ENCODE measurements at regions not wholly inside any gene's neighbourhood (a gene's known extent, or its start where the extent isn't known, plus 50 kb on each side); places are given as distances from the start of the nearest gene placed in this dataset.

DNA sequence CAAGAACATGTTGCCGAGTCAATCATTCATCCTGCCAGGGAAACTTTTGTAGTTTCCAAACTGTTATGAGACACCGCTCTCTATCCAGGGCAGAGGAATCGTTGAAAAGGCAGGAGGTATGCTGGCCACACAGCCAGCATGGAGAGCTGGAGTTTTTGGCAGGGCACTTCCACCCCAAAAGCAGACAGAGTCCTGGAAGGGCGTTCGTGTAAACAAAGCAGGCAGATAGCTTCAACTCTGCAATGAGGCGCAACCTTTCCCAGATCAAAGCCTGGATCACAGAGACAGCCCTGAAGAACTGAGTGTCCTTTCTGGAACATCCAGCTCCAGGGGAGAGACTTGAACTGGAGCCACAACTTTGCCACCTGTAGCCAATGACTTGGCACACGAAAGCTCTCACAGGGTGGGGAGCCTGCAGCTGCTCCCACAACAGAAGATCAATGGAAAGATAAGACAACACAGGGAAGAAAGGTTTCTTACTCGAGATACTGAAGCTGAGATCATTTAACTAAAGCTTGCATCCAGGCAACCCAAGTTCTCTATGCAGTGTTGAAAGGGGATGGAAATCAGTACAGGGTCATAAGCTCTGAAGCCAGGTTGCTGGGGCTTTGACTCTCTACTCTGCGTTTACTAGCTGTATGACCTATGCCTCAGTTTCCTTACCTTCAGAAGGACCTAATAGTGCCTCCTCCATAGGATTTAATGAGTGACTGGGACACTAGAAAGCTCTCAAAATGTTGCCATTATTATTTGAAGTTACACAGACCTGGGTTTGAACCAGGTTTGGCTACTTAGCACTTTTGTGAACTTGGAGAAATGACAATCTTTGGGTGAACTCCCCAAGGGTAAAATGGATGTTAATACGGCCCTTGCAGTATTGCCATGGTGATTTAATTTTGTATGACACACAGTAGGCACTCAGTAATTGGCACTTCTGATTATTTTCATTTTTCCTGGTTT is 434.8 kb upstream of the NPVF start:
- Histone ChIP-seq H3K4me1 (ENCODE audit: insufficient read depth, low read length, poor library complexity, severe bottlenecking) (no peaks in the 10 kb centered on the region), H3K79me2 (ENCODE audit: insufficient read depth, low read depth, low read length) (no peaks in the 10 kb centered on the region), H3K9me3 (ENCODE audit: low read length) (no peaks in the 10 kb centered on the region), H3K36me3 (ENCODE audit: insufficient read depth, low read length) (no peaks in the 10 kb centered on the region), H3K9me2 (ENCODE audit: insufficient read depth, low read length) (no peaks in the 10 kb centered on the region), H3K27ac (ENCODE audit: low read depth, low read length, poor library complexity, severe bottlenecking) (no peak overlapping the region), H2AFZ (ENCODE audit: low read length) (no peak overlapping the region), H4K20me1 (ENCODE audit: insufficient read depth, low read length) (no peaks in the 10 kb centered on the region), H3K4me2 (ENCODE audit: low read length) (no peak overlapping the region), H3K4me3 (ENCODE audit: low read depth, low read length, poor library complexity, severe bottlenecking) (no peak overlapping the region)
- intact Hi-C loops (cut with micrococcal nuclease; ENCODE audit: unreplicated experiment): no loop called here
- CTCF ChIA-PET (ENCODE audit: unreplicated experiment): no interaction called here
- POLR2A ChIA-PET: interaction anchor here (0.7 kb wide), 1 partner anchor 24 kb away, joined by 3 read pairs; no protein-coding TSS in a partner anchor
- DNase-seq (ENCODE audit: low spot score): no peak
- TF ChIP-seq, protein P1, sequence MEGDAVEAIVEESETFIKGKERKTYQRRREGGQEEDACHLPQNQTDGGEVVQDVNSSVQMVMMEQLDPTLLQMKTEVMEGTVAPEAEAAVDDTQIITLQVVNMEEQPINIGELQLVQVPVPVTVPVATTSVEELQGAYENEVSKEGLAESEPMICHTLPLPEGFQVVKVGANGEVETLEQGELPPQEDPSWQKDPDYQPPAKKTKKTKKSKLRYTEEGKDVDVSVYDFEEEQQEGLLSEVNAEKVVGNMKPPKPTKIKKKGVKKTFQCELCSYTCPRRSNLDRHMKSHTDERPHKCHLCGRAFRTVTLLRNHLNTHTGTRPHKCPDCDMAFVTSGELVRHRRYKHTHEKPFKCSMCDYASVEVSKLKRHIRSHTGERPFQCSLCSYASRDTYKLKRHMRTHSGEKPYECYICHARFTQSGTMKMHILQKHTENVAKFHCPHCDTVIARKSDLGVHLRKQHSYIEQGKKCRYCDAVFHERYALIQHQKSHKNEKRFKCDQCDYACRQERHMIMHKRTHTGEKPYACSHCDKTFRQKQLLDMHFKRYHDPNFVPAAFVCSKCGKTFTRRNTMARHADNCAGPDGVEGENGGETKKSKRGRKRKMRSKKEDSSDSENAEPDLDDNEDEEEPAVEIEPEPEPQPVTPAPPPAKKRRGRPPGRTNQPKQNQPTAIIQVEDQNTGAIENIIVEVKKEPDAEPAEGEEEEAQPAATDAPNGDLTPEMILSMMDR (conservative IDR thresholded peaks at IDR 0.05; ENCODE audit: low read length): no peak
- no peak for TF ChIP-seq EZH2phosphoT487 (IDR thresholded peaks at IDR 0.05; ENCODE audit: borderline replicate concordance, low read depth, low read length)
- no TSS peak for BruUV-seq (replicated peaks)

DNA sequence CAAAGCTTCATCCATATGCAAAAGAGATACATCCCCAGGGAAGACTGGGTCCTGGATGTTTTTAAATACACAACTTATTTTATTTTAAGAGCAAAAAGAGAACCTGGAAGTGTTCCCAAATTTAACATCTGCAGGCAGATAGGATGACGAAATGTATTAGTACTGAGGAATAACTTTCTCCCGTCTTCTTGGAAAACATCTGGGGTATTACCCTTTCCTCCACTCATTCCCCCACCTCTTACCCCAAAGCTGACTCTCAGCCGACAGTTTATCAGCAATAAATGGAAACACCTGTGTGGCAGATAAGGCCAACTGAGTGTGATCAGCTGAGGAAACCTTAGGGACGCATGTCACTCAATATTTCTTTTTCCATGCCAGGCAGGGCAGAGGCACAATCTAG is 435.6 kb upstream of the NPVF start:
- Histone ChIP-seq H3K9me2 (ENCODE audit: insufficient read depth, low read length) (no peaks in the 10 kb centered on the region), H3K4me2 (ENCODE audit: low read length) (no peak overlapping the region), H2AFZ (ENCODE audit: low read length) (no peak overlapping the region), H3K36me3 (ENCODE audit: insufficient read depth, low read length) (no peaks in the 10 kb centered on the region), H3K4me3 (ENCODE audit: low read depth, low read length, poor library complexity, severe bottlenecking) (no peak overlapping the region), H3K9me3 (ENCODE audit: low read length) (no peaks in the 10 kb centered on the region), H4K20me1 (ENCODE audit: insufficient read depth, low read length) (no peaks in the 10 kb centered on the region), H3K79me2 (ENCODE audit: insufficient read depth, low read depth, low read length) (no peaks in the 10 kb centered on the region), H3K4me1 (ENCODE audit: insufficient read depth, low read length, poor library complexity, severe bottlenecking) (no peaks in the 10 kb centered on the region), H3K27ac (ENCODE audit: low read depth, low read length, poor library complexity, severe bottlenecking) (no peak overlapping the region)
- no peak for DNase-seq (ENCODE audit: low spot score)
- intact Hi-C loops (cut with micrococcal nuclease; ENCODE audit: unreplicated experiment): no loop called here
- ChIA-PET CTCF (ENCODE audit: unreplicated experiment) (no interaction called here), POLR2A (interaction anchor here (0.6 kb wide), 1 partner anchor 17 kb away, joined by 4 read pairs; no protein-coding TSS in a partner anchor)
- no TSS peak for BruUV-seq (replicated peaks)
- TF ChIP-seq, protein P1 (conservative IDR thresholded peaks at IDR 0.05; ENCODE audit: low read length): no peak
- no peak for TF ChIP-seq EZH2phosphoT487 (IDR thresholded peaks at IDR 0.05; ENCODE audit: borderline replicate concordance, low read depth, low read length)

DNA sequence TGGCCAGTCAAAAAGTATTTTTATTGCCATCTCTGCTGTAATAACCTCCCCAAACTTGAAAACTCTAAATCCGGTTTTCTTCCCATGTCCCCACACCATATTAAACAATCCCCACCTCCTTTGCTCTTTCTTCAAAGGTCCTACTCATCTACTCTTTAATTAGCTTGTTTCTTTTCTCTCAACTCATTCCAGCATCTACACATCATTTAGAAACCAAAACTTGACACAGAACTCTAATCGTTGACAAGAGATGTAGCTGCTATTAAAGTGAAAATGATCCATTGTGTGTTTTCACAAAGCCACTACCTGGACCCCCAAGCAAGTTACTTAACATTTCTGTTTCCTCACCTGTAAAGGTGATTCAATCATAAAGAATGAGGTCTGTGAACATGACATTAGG is 436.3 kb upstream of the NPVF start:
- intact Hi-C loops (cut with micrococcal nuclease; ENCODE audit: unreplicated experiment): no loop called here
- Histone ChIP-seq H4K20me1 (ENCODE audit: insufficient read depth, low read length) (no peaks in the 10 kb centered on the region), H3K9me2 (ENCODE audit: insufficient read depth, low read length) (no peaks in the 10 kb centered on the region), H3K36me3 (ENCODE audit: insufficient read depth, low read length) (no peaks in the 10 kb centered on the region), H3K4me3 (ENCODE audit: low read depth, low read length, poor library complexity, severe bottlenecking) (no peak overlapping the region), H3K27ac (ENCODE audit: low read depth, low read length, poor library complexity, severe bottlenecking) (no peak overlapping the region), H3K9me3 (ENCODE audit: low read length) (no peaks in the 10 kb centered on the region), H3K4me1 (ENCODE audit: insufficient read depth, low read length, poor library complexity, severe bottlenecking) (no peaks in the 10 kb centered on the region), H2AFZ (ENCODE audit: low read length) (no peak overlapping the region), H3K79me2 (ENCODE audit: insufficient read depth, low read depth, low read length) (no peaks in the 10 kb centered on the region), H3K4me2 (ENCODE audit: low read length) (no peak overlapping the region)
- no peak for DNase-seq (ENCODE audit: low spot score)
- CTCF ChIA-PET (ENCODE audit: unreplicated experiment): no interaction called here
- TF ChIP-seq EZH2phosphoT487 (IDR thresholded peaks at IDR 0.05; ENCODE audit: borderline replicate concordance, low read depth, low read length): no peak
- TF ChIP-seq, protein P1 (conservative IDR thresholded peaks at IDR 0.05; ENCODE audit: low read length): no peak
- no TSS peak for BruUV-seq (replicated peaks)
- POLR2A ChIA-PET: interaction anchor here (0.6 to 1.1 kb wide), 2 partner anchors 18 to 44 kb away, joined by 3 to 4 read pairs; no protein-coding TSS in a partner anchor

Measured in OCI-LY7 (cell line).